HepG2 (cell line): ENCODE measurements at regions not wholly inside any gene's neighbourhood (a gene's known extent, or its start where the extent isn't known, plus 50 kb on each side); places are given as distances from the start of the nearest gene placed in this dataset.

ENCODE experiments used
- ATAC-seq: fragments of 200-7000 bp; cut with Tn5 transposase; 3 replicates; pipeline ENCODE4 v1.9.1; 2020; ENCODE audit warnings: mild to moderate bottlenecking, moderate library complexity
- BruUV-seq: library from RNA; stranded (reverse); fragments of 400-500 nt; replicated peaks from 2 replicates; lab custom pipeline; 2021; lab: Mats Ljungman, UMichigan
- CTCF ChIA-PET: fragments of 300-600 bp; formaldehyde crosslinking; extraction: SDS; loops from one replicate; lab custom pipeline; 2021; ENCODE audit warnings: low total read pairs, inconsistent platforms, low intra/inter-chr PET ratio; lab: Yijun Ruan, JAX
- POLR2A ChIA-PET: fragments of 350-600 bp; sonication (Branson Sonifier 250); formaldehyde crosslinking; loops from one replicate; lab custom pipeline; 2020; ENCODE audit warnings: antibody characterized with exemption, inconsistent platforms; lab: Yijun Ruan, JAX
- DNase-seq: peaks from one replicate; pipeline ENCODE4 v3.0.0-alpha.2; 2015; ENCODE audit warnings: low spot score
- FAIRE-seq: peaks from 3 replicates; lab custom pipeline; 2011; peaks lifted over from hg19 to GRCh38; lab: Jason Lieb, UNC
- H2AFZ ChIP-seq: one replicate; pipeline ENCODE4 v1.6.1; 2011; ENCODE audit warnings: low read length, inconsistent platforms
- H3K27ac ChIP-seq: fragments of 300-600 bp; 3 replicates; pipeline ENCODE4 v1.8.0; 2011; ENCODE audit warnings: mixed run types, mild to moderate bottlenecking, mixed read lengths, low read length, inconsistent platforms; ENCODE audit not compliant: insufficient read depth; ENCODE audit errors: extremely low read length
- H3K27me3 ChIP-seq, 2 experiments: fragments of 200-600 bp in 1 of 2; 2 replicates in 1 of 2; 3 replicates in 1 of 2; pipeline versions ENCODE4 v1.6.0 to v1.8.0; 2011; ENCODE audit warnings: low read length in 2 of 2, mild to moderate bottlenecking in 2 of 2, moderate library complexity in 2 of 2, inconsistent platforms in 1 of 2; ENCODE audit not compliant: insufficient read depth in 2 of 2, control insufficient read depth in 1 of 2
- H3K36me3 ChIP-seq, 2 experiments: fragments of 200-600 bp in 1 of 2; replicated peaks in 1 of 2; 2 replicates in 1 of 2; 3 replicates in 1 of 2; pipeline versions ENCODE4 v1.5.1 to v1.8.0; 2011; ENCODE audit warnings: low read length in 2 of 2, inconsistent platforms in 1 of 2; ENCODE audit not compliant: insufficient read depth in 2 of 2, control insufficient read depth in 1 of 2
- H3K4me1 ChIP-seq: 2 replicates; pipeline ENCODE4 v1.5.1; 2012; ENCODE audit warnings: low read length, inconsistent platforms; ENCODE audit not compliant: insufficient read depth
- H3K4me2 ChIP-seq: 2 replicates; pipeline ENCODE4 v1.6.0; 2011; ENCODE audit warnings: low read depth, low read length, inconsistent platforms
- H3K4me3 ChIP-seq, 3 experiments: fragments of 200-600 bp in 1 of 3; sonication (generic), shearing (Covaris generic) in 1 of 3; replicated peaks in 1 of 3; 2 replicates each; pipeline ENCODE4 v1.5.1; 2011 to 2016; ENCODE audit warnings: low read length in 3 of 3, inconsistent platforms in 2 of 3, low read depth in 2 of 3, mild to moderate bottlenecking in 2 of 3, control low read depth in 1 of 3, mixed read lengths in 1 of 3; ENCODE audit not compliant: insufficient read depth in 1 of 3
- H3K79me2 ChIP-seq: one replicate; pipeline ENCODE4 v1.6.1; 2011; ENCODE audit warnings: low read length, inconsistent platforms; ENCODE audit not compliant: insufficient read depth
- H3K9ac ChIP-seq: 2 replicates; pipeline ENCODE4 v1.6.0; 2011; ENCODE audit warnings: mild to moderate bottlenecking, low read depth, low read length, inconsistent platforms; ENCODE audit not compliant: insufficient read depth
- H3K9me3 ChIP-seq: 2 replicates; pipeline ENCODE4 v1.5.1; 2012; ENCODE audit warnings: mild to moderate bottlenecking, low read length
- H4K20me1 ChIP-seq: 2 replicates; pipeline ENCODE4 v1.6.0; 2011; ENCODE audit warnings: inconsistent platforms, mild to moderate bottlenecking, low read length, moderate library complexity; ENCODE audit not compliant: insufficient read depth
- IRF1 ChIP-seq: sonication (generic); formaldehyde crosslinking; IDR thresholded peaks from 2 replicates; pipeline ENCODE4 v1.4.0; 2020; ENCODE audit warnings: low read depth, mild to moderate bottlenecking, missing genetic modification reagents
- MEIS1 ChIP-seq: sonication (generic); formaldehyde crosslinking; IDR thresholded peaks from 2 replicates; pipeline ENCODE4 v1.9.0; 2021; ENCODE audit warnings: mild to moderate bottlenecking, missing genetic modification reagents, moderate library complexity, borderline replicate concordance
- NONO ChIP-seq, 2 experiments: fragments of 450-650 bp in 1 of 2; sonication (generic) in 1 of 2; formaldehyde crosslinking in 1 of 2; IDR thresholded peaks in 1 of 2; conservative IDR thresholded peaks in 1 of 2; 2 replicates each; pipeline versions ENCODE4 v1.6.1 to v1.8.0; 2017 to 2022; ENCODE audit warnings: mild to moderate bottlenecking in 1 of 2, missing genetic modification reagents in 1 of 2, moderate library complexity in 1 of 2
- PRDM4 ChIP-seq: sonication (generic); formaldehyde crosslinking; IDR thresholded peaks from 2 replicates; pipeline ENCODE4 v1.9.0; 2021; ENCODE audit warnings: missing genetic modification reagents, borderline replicate concordance
- SNAI1 ChIP-seq: sonication (generic); formaldehyde crosslinking; IDR thresholded peaks from 2 replicates; pipeline ENCODE4 v1.5.0; 2020; ENCODE audit warnings: mild to moderate bottlenecking, missing genetic modification reagents, borderline replicate concordance
- SPEN ChIP-seq: sonication (generic); formaldehyde crosslinking; IDR thresholded peaks from 2 replicates; pipeline ENCODE4 v1.5.1; 2020; ENCODE audit warnings: low read depth, mild to moderate bottlenecking, missing genetic modification reagents
- ZFP91 ChIP-seq: sonication (generic); formaldehyde crosslinking; IDR thresholded peaks from 2 replicates; pipeline ENCODE4 v1.9.0; 2022; ENCODE audit warnings: missing genetic modification reagents, mild to moderate bottlenecking, borderline replicate concordance
- ZNF10 ChIP-seq: sonication (generic); formaldehyde crosslinking; IDR thresholded peaks from 2 replicates; pipeline ENCODE4 v1.4.0; 2020; ENCODE audit warnings: mild to moderate bottlenecking, low read depth, missing genetic modification reagents, borderline replicate concordance
- ZNF20 ChIP-seq: sonication (generic); formaldehyde crosslinking; IDR thresholded peaks from 2 replicates; pipeline ENCODE4 v1.4.0; 2020; ENCODE audit warnings: mild to moderate bottlenecking, moderate library complexity, missing genetic modification reagents
- ZNF672 ChIP-seq: sonication (generic); formaldehyde crosslinking; IDR thresholded peaks from 2 replicates; pipeline ENCODE4 v1.8.1; 2022; ENCODE audit warnings: missing genetic modification reagents
- ZNF841 ChIP-seq: sonication (generic); formaldehyde crosslinking; IDR thresholded peaks from 2 replicates; pipeline ENCODE4 v1.8.1; 2023; ENCODE audit warnings: missing genetic modification reagents, borderline replicate concordance
- ZNF891 ChIP-seq: sonication (generic); formaldehyde crosslinking; IDR thresholded peaks from 2 replicates; pipeline ENCODE4 v1.5.0; 2020; ENCODE audit warnings: mild to moderate bottlenecking, missing genetic modification reagents
- ZZZ3 ChIP-seq: sonication (generic); formaldehyde crosslinking; IDR thresholded peaks from 2 replicates; pipeline ENCODE4 v1.4.0; 2020; ENCODE audit warnings: missing genetic modification reagents, mild to moderate bottlenecking, borderline replicate concordance
- WGBS: methylation state at CpG from one replicate; pipeline ENCODE4 v1.1.6; 2017; ENCODE audit warnings: low lambda C conversion rate; 5-methylcytosine and 5-hydroxymethylcytosine counted together
- in situ Hi-C: cut with HindIII; loops from 2 replicates; pipeline ENCODE4 v1.10.0; 2017; ENCODE audit warnings: low pct_unique_long_range_greater_than_20kb; ENCODE audit not compliant: extremely low pct_ligation_motif_present
- intact Hi-C: fragments of 100-400 bp; cut with micrococcal nuclease; formaldehyde crosslinking; loops from one replicate; pipeline ENCODE4 v1.10.0; 2022; ENCODE audit not compliant: unreplicated experiment

GRCh38 chr18:60831971-60832370 lies 459.4 kb upstream of the MC4R start:
- Histone ChIP-seq H3K9me3 (no peaks in the 10 kb centered on the region), H3K4me1 (no peaks in the 10 kb centered on the region), H3K79me2 (no peaks in the 10 kb centered on the region), H3K4me2 (no peak overlapping the region), H3K9ac (no peak overlapping the region), H3K4me3 (no peak overlapping the region), H2AFZ (no peak overlapping the region), H3K27me3 (no peaks in the 10 kb centered on the region), H3K36me3 (no peaks in the 10 kb centered on the region), H4K20me1 (no peaks in the 10 kb centered on the region), H3K27ac (no peak overlapping the region)
- BruUV-seq, result no TSS peak
- WGBS, result 3% methylated on average over 1 of the region's 1 CpG
- FAIRE-seq (no peak), DNase-seq (no peak), ATAC-seq (no peak)
- intact Hi-C loops (no loop called here), in situ Hi-C loops (no loop called here)
- CTCF ChIA-PET, result no interaction called here
- TF ChIP-seq NONO (IDR thresholded peaks at IDR 0.05), result no peak
- TF ChIP-seq NONO (CRISPR knock-in tag; conservative IDR thresholded peaks at IDR 0.05), result no peak
- POLR2A ChIA-PET, result no interaction called here

GRCh38 chr18:60838677-60839076 lies 466.1 kb upstream of the MC4R start:
- POLR2A ChIA-PET, result no interaction called here
- Histone ChIP-seq H2AFZ (no peak overlapping the region), H3K4me2 (no peak overlapping the region), H3K9me3 (no peaks in the 10 kb centered on the region), H3K4me3 (no peak overlapping the region), H3K27me3 (no peaks in the 10 kb centered on the region), H3K4me1 (no peaks in the 10 kb centered on the region), H3K27ac (no peak overlapping the region), H3K36me3 (no peaks in the 10 kb centered on the region), H4K20me1 (no peaks in the 10 kb centered on the region), H3K79me2 (no peaks in the 10 kb centered on the region), H3K9ac (no peak overlapping the region)
- ATAC-seq, result no peak
- CTCF ChIA-PET, result no interaction called here
- BruUV-seq, result no TSS peak
- FAIRE-seq, result no peak
- no peak for DNase-seq
- intact Hi-C loops, result no loop called here
- in situ Hi-C loops, result no loop called here
- TF ChIP-seq SPEN (CRISPR knock-in tag) (no peak), IRF1 (CRISPR knock-in tag) (no peak), PRDM4 (CRISPR knock-in tag) (no peak), ZZZ3 (CRISPR knock-in tag) (no peak), SNAI1 (CRISPR knock-in tag) (no peak), ZFP91 (CRISPR knock-in tag) (no peak), ZNF841 (CRISPR knock-in tag) (no peak), ZNF891 (CRISPR knock-in tag) (no peak), ZNF672 (no peak), ZNF20 (CRISPR knock-in tag) (no peak), ZNF10 (CRISPR knock-in tag) (no peak), MEIS1 (CRISPR knock-in tag) (no peak)
